G401.6 (cell line): ENCODE measurements at regions not wholly inside any gene's neighbourhood (a gene's known extent, or its start where the extent isn't known, plus 50 kb on each side); places are given as distances from the start of the nearest gene placed in this dataset.

ENCODE experiments used
- FAIRE-seq: peaks from 2 replicates; lab custom pipeline; 2012; peaks lifted over from hg19 to GRCh38; lab: Jason Lieb, UNC

- no peak for FAIRE-seq
Measured at GRCh38 chr10:3424111-3424851, 251.7 kb upstream of the PITRM1 start.

GRCh38 chr10:3423384-3423783 is 250.8 kb upstream of the PITRM1 start:
- no peak for FAIRE-seq

- no peak for FAIRE-seq
Measured at GRCh38 chr10:3422282-3422681, 249.7 kb upstream of the PITRM1 start.

GRCh38 chr10:3421537-3422257 is 249.1 kb upstream of the PITRM1 start:
- no peak for FAIRE-seq

- no peak for FAIRE-seq
Measured at GRCh38 chr10:3420527-3421469, 248.2 kb upstream of the PITRM1 start.

- FAIRE-seq = no peak
Measured at GRCh38 chr10:3419719-3420495, 247.3 kb upstream of the PITRM1 start.

- no peak for FAIRE-seq
Measured at GRCh38 chr10:3418926-3419325, 246.3 kb upstream of the PITRM1 start.

- FAIRE-seq = no peak
Measured at GRCh38 chr10:3418041-3418754, 245.6 kb upstream of the PITRM1 start.

- no peak for FAIRE-seq
Measured at GRCh38 chr10:3417096-3417495, 244.5 kb upstream of the PITRM1 start.

- FAIRE-seq = no peak
Measured at GRCh38 chr10:3415878-3416605, 243.5 kb upstream of the PITRM1 start.

GRCh38 chr10:3415038-3415736 is 242.6 kb upstream of the PITRM1 start:
- FAIRE-seq = no peak

GRCh38 chr10:3414667-3415023 is 242.1 kb upstream of the PITRM1 start:
- FAIRE-seq = no peak

- FAIRE-seq = no peak
Measured at GRCh38 chr10:3413937-3414666, 241.5 kb upstream of the PITRM1 start.

- FAIRE-seq = no peak
Measured at GRCh38 chr10:3412646-3413045, 240.1 kb upstream of the PITRM1 start.

- FAIRE-seq = no peak
Measured at GRCh38 chr10:3412071-3412582, 239.5 kb upstream of the PITRM1 start.

GRCh38 chr10:3411044-3411443 is 238.5 kb upstream of the PITRM1 start:
- FAIRE-seq = no peak

GRCh38 chr10:3409928-3410327 is 237.3 kb upstream of the PITRM1 start:
- no peak for FAIRE-seq

- FAIRE-seq = no peak
Measured at GRCh38 chr10:3408603-3409365, 236.2 kb upstream of the PITRM1 start.
